HG02884 (cell line): ENCODE measurements at regions not wholly inside any gene's neighbourhood (a gene's known extent, or its start where the extent isn't known, plus 50 kb on each side); places are given as distances from the start of the nearest gene placed in this dataset.

Experiments
- ATAC-seq: cut with Tn5 transposase; IDR thresholded peaks from one replicate; pipeline ENCODE4 v1.9.1; 2021; ENCODE audit warnings: mild to moderate bottlenecking, moderate library complexity; ENCODE audit not compliant: unreplicated experiment

- ATAC-seq: no peak
These were observed 121.5 kb upstream of the EGLN3 start for GRCh38 chr14:34072401-34072800.

GRCh38 chr14:34070917-34071407 lies 120.1 kb upstream of the EGLN3 start:
- no peak for ATAC-seq

GRCh38 chr14:34069854-34070582 lies 119.1 kb upstream of the EGLN3 start:
- no peak for ATAC-seq

GRCh38 chr14:34067587-34067986 lies 116.7 kb upstream of the EGLN3 start:
- ATAC-seq: no peak

- ATAC-seq: no peak
These were observed 115.0 kb upstream of the EGLN3 start for GRCh38 chr14:34065690-34066391.

GRCh38 chr14:34065236-34065635 lies 114.4 kb upstream of the EGLN3 start:
- ATAC-seq: no peak

- ATAC-seq: no peak
These were observed 113.5 kb upstream of the EGLN3 start for GRCh38 chr14:34064349-34064748.

- ATAC-seq: no peak
These were observed 112.7 kb upstream of the EGLN3 start for GRCh38 chr14:34063470-34064164.

- ATAC-seq: no peak
These were observed 112.2 kb upstream of the EGLN3 start for GRCh38 chr14:34063042-34063441.

- no peak for ATAC-seq
These were observed 111.6 kb upstream of the EGLN3 start for GRCh38 chr14:34062353-34062973.

GRCh38 chr14:34060651-34060999 lies 109.8 kb upstream of the EGLN3 start:
- no peak for ATAC-seq

GRCh38 chr14:34059925-34060650 lies 109.2 kb upstream of the EGLN3 start:
- peak; percentile 82 for ATAC-seq

- no peak for ATAC-seq
These were observed 108.4 kb upstream of the EGLN3 start for GRCh38 chr14:34059037-34059924.

GRCh38 chr14:34058510-34058909 lies 107.6 kb upstream of the EGLN3 start:
- no peak for ATAC-seq

- ATAC-seq: no peak
These were observed 105.2 kb upstream of the EGLN3 start for GRCh38 chr14:34056046-34056445.

- no peak for ATAC-seq
These were observed 104.5 kb upstream of the EGLN3 start for GRCh38 chr14:34055157-34055950.

GRCh38 chr14:34053666-34054065 lies 102.8 kb upstream of the EGLN3 start:
- ATAC-seq: no peak

GRCh38 chr14:34052658-34053014 lies 101.8 kb upstream of the EGLN3 start:
- no peak for ATAC-seq
